ENCODE measurements at regions not wholly inside any gene's neighbourhood (a gene's known extent, or its start where the extent isn't known, plus 50 kb on each side); places are given as distances from the start of the nearest gene placed in this dataset.

DNA sequence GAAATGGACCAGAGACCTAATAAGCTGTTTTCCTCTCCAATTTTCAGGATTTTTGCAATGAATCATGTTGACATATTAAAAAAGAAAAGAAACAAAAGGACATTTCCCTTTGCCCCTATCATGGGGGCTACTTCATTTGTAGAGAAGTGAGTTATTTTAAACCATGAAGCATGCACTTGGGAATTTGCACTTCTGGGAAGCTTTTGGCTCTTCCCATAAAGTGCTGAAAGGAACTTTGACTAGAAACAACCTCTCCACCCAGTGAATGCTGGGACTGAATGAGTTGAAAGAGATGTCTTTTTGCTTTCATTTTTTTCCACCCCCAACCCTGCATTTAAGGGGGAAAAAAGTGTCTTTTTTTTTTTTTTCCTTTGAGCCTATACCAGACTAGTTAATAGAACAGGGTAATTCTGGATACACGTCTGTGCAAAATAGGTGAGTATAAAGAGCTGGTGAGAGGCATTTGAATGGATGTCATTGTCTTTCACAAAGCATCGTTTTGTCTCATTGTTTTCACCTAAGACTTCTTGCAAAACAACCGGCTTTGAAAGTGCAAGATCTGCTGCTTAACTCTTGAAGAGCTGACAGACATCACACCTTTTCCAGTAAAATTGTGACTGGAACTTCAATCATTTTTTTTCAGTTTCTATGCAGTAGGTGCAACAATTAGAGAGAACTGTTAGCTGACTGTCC is 138.7 kb upstream of the BACH2 start:
- H3K36me3 ChIP-seq: no peaks in the 10 kb centered on the region
- DNase-seq: no peak
- no peak overlapping the region for H3K4me3 ChIP-seq
- H3K9me3 ChIP-seq: no peaks in the 10 kb centered on the region
- TF ChIP-seq, protein P1, sequence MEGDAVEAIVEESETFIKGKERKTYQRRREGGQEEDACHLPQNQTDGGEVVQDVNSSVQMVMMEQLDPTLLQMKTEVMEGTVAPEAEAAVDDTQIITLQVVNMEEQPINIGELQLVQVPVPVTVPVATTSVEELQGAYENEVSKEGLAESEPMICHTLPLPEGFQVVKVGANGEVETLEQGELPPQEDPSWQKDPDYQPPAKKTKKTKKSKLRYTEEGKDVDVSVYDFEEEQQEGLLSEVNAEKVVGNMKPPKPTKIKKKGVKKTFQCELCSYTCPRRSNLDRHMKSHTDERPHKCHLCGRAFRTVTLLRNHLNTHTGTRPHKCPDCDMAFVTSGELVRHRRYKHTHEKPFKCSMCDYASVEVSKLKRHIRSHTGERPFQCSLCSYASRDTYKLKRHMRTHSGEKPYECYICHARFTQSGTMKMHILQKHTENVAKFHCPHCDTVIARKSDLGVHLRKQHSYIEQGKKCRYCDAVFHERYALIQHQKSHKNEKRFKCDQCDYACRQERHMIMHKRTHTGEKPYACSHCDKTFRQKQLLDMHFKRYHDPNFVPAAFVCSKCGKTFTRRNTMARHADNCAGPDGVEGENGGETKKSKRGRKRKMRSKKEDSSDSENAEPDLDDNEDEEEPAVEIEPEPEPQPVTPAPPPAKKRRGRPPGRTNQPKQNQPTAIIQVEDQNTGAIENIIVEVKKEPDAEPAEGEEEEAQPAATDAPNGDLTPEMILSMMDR (IDR thresholded peaks at IDR 0.05): no peak
- no peaks in the 10 kb centered on the region for H3K4me1 ChIP-seq
- H3K27ac ChIP-seq: no peak overlapping the region
- H3K27me3 ChIP-seq: no peaks in the 10 kb centered on the region
- intact Hi-C loops (cut with DNase I): no loop called here
- ATAC-seq: no peak

DNA sequence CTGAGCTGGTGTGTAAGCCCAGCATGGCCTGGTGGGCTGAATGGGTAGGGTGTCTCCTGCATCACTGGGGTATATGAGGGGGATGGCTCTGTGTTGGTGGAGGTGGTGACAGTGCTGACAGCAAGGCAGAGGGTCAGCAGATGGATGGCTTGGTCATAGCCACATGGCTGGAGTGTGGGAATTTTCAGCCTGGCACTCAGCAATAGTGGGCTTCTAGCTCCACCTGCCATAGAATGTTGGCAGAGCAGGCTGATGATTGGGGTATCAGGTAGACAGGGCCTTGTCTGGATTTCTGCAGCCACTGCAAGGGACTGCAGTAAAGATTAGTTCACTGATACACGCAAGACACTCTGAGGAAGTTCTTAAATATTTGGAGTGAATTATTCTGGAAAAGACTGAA is 137.5 kb upstream of the BACH2 start:
- intact Hi-C loops (cut with DNase I): no loop called here
- Histone ChIP-seq H3K27ac (no peak overlapping the region), H3K4me3 (no peak overlapping the region), H3K36me3 (no peaks in the 10 kb centered on the region), H3K4me1 (no peaks in the 10 kb centered on the region), H3K27me3 (no peaks in the 10 kb centered on the region), H3K9me3 (peaks cover 6% of the 10 kb centered on the region)
- TF ChIP-seq, protein P1 (IDR thresholded peaks at IDR 0.05): no peak
- ATAC-seq (peak; percentile 29), DNase-seq (no peak)

DNA sequence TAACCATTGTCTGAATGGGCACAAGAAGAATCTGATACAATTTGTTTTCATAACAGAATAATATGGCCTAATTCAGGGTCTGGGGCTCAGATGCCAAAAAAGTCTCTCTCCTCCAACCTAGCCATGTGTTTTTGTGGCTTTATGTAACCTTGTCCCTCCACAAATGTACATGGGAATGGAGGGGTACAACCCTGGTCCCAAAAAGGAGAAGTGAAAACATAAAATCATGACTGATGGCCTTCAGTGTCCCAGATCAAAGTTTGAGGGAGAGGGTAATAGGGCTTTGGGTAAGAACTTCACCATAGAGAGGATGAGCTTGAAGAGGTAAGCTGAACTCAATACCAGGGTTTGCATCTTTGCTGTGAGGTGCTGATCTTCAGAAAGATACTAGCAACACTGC is 136.3 kb upstream of the BACH2 start:
- intact Hi-C loops (cut with DNase I): no loop called here
- ATAC-seq (no peak), DNase-seq (no peak)
- no peaks in the 10 kb centered on the region for H3K27me3 ChIP-seq
- H3K27ac ChIP-seq: no peak overlapping the region
- H3K4me1 ChIP-seq: no peaks in the 10 kb centered on the region
- H3K36me3 ChIP-seq: no peaks in the 10 kb centered on the region
- peaks cover 10% of the 10 kb centered on the region for H3K9me3 ChIP-seq
- no peak overlapping the region for H3K4me3 ChIP-seq
- TF ChIP-seq, protein P1 (IDR thresholded peaks at IDR 0.05): no peak

DNA sequence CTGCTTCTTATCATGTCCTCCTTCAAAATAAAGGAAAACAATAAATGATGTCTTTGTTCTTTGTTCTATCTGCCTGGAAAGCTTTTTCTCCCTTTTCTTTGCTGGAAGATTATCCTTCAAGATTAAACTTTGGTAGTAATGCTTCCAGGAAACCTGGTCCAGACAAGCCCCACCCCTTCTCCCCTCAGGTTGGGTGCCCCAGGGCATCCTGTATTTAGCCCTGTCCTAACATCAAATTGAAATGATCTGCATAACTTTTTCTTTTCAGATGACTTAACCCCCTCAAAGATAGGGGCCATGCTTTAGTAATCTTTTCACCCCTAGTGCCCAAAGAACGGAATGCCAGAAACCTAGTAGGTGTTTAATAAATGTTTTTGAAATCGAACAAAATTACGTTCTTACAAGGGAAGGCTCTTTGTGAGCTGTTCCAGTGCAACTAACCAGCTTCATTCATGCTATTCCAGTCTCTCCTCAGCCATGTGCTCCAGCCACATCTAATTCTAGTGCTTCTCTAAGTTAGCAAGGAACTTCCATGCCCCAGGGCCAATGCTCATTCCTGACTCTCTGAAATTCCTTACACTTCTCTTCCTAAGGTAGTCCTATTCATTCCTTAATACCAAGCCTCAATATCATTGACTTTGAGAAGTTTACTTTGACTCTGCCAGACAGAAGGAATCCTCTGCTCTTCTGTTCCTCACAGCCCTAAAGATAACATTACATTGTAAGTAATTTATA is 135.6 kb upstream of the BACH2 start:
- Histone ChIP-seq H3K27ac (no peak overlapping the region), H3K27me3 (no peaks in the 10 kb centered on the region), H3K9me3 (peaks cover 10% of the 10 kb centered on the region), H3K36me3 (no peaks in the 10 kb centered on the region), H3K4me1 (no peaks in the 10 kb centered on the region), H3K4me3 (no peak overlapping the region)
- TF ChIP-seq, protein P1 (IDR thresholded peaks at IDR 0.05): no peak
- DNase-seq (no peak), ATAC-seq (no peak)
- intact Hi-C loops (cut with DNase I): no loop called here

DNA sequence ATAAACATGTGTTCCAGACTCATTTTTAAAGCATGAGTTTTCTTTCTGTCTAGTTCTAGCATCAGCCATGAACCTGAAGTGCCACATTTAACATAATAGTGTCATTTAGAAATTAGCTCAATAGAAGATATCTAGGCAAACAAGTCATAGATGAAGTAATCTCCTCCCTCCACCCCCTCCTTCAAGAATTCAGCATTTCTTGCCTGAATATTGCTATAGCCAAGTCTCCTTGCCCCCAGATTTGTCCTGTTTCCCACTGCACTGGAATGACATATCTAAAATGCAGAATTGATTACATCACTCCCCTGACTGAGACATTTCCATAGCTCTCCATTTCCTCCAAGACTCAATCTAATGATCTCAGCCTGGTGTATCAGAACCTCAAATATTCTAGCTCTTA is 134.9 kb upstream of the BACH2 start:
- no peak for ATAC-seq
- no peaks in the 10 kb centered on the region for H3K36me3 ChIP-seq
- no peaks in the 10 kb centered on the region for H3K27me3 ChIP-seq
- TF ChIP-seq, protein P1 (IDR thresholded peaks at IDR 0.05): no peak
- H3K9me3 ChIP-seq: peaks cover 10% of the 10 kb centered on the region
- H3K4me3 ChIP-seq: no peak overlapping the region
- no peak overlapping the region for H3K27ac ChIP-seq
- no peak for DNase-seq
- intact Hi-C loops (cut with DNase I): no loop called here
- no peaks in the 10 kb centered on the region for H3K4me1 ChIP-seq

Data from upper lobe of right lung (tissue), 1 donor.